Immature natural killer cell (primary cell): ENCODE measurements at regions not wholly inside any gene's neighbourhood (a gene's known extent, or its start where the extent isn't known, plus 50 kb on each side); places are given as distances from the start of the nearest gene placed in this dataset.
"Not testable (repeated sequence)": the region's sequence is repeated elsewhere in the genome, so short reads cannot be mapped to it uniquely, and the experiment has no call there.

Experiments
- DNase-seq, 3 donors: peaks; one replicate each; pipeline ENCODE4 v3.0.0; 2022; ENCODE audit warnings: mixed read lengths in 1 of 3
- H3K27ac Mint-ChIP-seq, 6 donors: one replicate each; pipeline ENCODE4 v1.8.0; 2020; ENCODE audit warnings: mixed read lengths in 6 of 6, mild to moderate bottlenecking in 5 of 6, inconsistent platforms in 4 of 6, moderate library complexity in 3 of 6
- H3K27me3 Mint-ChIP-seq, 3 donors: one replicate each; pipeline ENCODE4 v1.8.0; 2020 to 2021; ENCODE audit warnings: low read depth in 3 of 3, mild to moderate bottlenecking in 3 of 3, mixed read lengths in 3 of 3, moderate library complexity in 3 of 3, inconsistent platforms in 1 of 3
- H3K36me3 Mint-ChIP-seq, 3 donors: one replicate each; pipeline ENCODE4 v1.8.0; 2020; ENCODE audit warnings: mixed read lengths in 3 of 3, inconsistent platforms in 2 of 3, mild to moderate bottlenecking in 2 of 3
- H3K4me1 Mint-ChIP-seq, 2 donors: one replicate each; pipeline ENCODE4 v1.8.0; 2020; ENCODE audit warnings: inconsistent platforms in 2 of 2, mild to moderate bottlenecking in 2 of 2, mixed read lengths in 2 of 2, moderate library complexity in 1 of 2
- H3K4me3 Mint-ChIP-seq, 5 donors: one replicate each; pipeline ENCODE4 v1.8.0; 2020; ENCODE audit warnings: mild to moderate bottlenecking in 5 of 5, mixed read lengths in 5 of 5, inconsistent platforms in 3 of 5, moderate library complexity in 3 of 5
- H3K9me3 Mint-ChIP-seq, 6 donors: one replicate each; pipeline ENCODE4 v1.8.0; 2020; ENCODE audit warnings: mild to moderate bottlenecking in 6 of 6, mixed read lengths in 6 of 6, inconsistent platforms in 4 of 6, moderate library complexity in 3 of 6

DNA sequence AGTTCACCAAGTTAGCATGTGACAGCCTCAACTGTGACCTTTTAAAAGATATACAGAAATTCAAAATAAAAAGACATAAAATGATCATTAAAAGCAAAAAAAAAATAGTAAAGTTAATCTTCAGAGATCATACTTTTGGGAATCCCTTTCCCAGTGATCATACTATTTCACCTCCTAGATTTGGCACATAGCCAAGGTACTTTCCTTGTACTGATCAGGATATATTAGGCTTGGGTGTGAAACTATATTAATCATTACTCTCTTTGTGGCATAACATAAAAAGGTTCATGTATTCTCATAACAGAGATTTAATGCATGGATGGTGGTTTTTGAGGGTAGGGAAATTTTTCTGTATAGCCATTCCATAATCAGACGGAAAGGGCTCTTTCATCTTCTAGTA, 109.6 kb upstream of the ZWINT start:
- no peaks in the 10 kb centered on the region for H3K36me3 Mint-ChIP-seq
- H3K9me3 Mint-ChIP-seq = peaks cover 9 to 32% (median 13%) of the 10 kb centered on the region in 6 donors
- H3K27me3 Mint-ChIP-seq = peaks cover 0 to 1% (median 0%) of the 10 kb centered on the region in 3 donors
- no peak for DNase-seq
- no peak overlapping the region for H3K27ac Mint-ChIP-seq
- H3K4me3 Mint-ChIP-seq = no peak overlapping the region
- H3K4me1 Mint-ChIP-seq = no peaks in the 10 kb centered on the region

DNA sequence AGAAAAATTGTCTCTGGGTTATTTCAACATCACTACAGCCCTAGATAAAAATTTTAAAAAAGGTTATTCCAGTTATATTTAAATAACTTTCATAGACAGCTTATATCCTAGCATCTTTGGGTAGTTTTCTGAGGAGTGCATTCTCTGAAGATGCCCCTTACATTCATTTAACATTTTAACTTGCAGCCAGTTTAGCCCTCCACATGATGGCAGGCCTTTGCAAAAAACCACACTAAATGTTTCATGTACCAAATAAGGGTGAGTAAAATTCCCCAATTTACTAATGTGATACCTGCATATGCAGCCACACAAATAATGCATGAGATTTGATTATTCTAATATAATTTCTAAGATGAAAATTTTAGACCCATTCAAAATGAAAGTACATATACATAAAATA, 108.4 kb upstream of the ZWINT start:
- H3K27me3 Mint-ChIP-seq = peaks cover 0 to 2% (median 1%) of the 10 kb centered on the region in 3 donors

GRCh38 chr10:56466005-56466404, 104.9 kb upstream of the ZWINT start:
- Mint-ChIP-seq H3K9me3 (peaks cover 3 to 27% (median 14%) of the 10 kb centered on the region in 6 donors), H3K27me3 (peaks cover 0 to 2% (median 1%) of the 10 kb centered on the region in 3 donors), H3K4me3 (no peak overlapping the region), H3K36me3 (no peaks in the 10 kb centered on the region), H3K27ac (no peak overlapping the region), H3K4me1 (no peaks in the 10 kb centered on the region)
- DNase-seq = no peak

More for the DNA sequence above, 108.4 kb upstream of the ZWINT start:
- no peaks in the 10 kb centered on the region for H3K36me3 Mint-ChIP-seq
- peaks cover 9 to 37% (median 15%) of the 10 kb centered on the region in 6 donors for H3K9me3 Mint-ChIP-seq
- no peak overlapping the region for H3K4me3 Mint-ChIP-seq
- H3K4me1 Mint-ChIP-seq = no peaks in the 10 kb centered on the region
- no peak overlapping the region for H3K27ac Mint-ChIP-seq
- DNase-seq = no peak

GRCh38 chr10:56449770-56450169, 88.7 kb upstream of the ZWINT start:
- Mint-ChIP-seq H3K27me3 (no peaks in the 10 kb centered on the region), H3K9me3 (peaks cover 6 to 29% (median 14%) of the 10 kb centered on the region in 6 donors), H3K36me3 (no peaks in the 10 kb centered on the region), H3K4me3 (no peak overlapping the region), H3K4me1 (no peaks in the 10 kb centered on the region), H3K27ac (no peak overlapping the region)
- DNase-seq = no peak

GRCh38 chr10:56447613-56448012, 86.6 kb upstream of the ZWINT start:
- not testable (repeated sequence) for H3K4me3 Mint-ChIP-seq, H3K36me3 Mint-ChIP-seq, H3K27me3 Mint-ChIP-seq, H3K4me1 Mint-ChIP-seq, DNase-seq, H3K27ac Mint-ChIP-seq
- H3K9me3 Mint-ChIP-seq = peaks cover 6 to 29% (median 14%) of the 10 kb centered on the region in 6 donors

DNA sequence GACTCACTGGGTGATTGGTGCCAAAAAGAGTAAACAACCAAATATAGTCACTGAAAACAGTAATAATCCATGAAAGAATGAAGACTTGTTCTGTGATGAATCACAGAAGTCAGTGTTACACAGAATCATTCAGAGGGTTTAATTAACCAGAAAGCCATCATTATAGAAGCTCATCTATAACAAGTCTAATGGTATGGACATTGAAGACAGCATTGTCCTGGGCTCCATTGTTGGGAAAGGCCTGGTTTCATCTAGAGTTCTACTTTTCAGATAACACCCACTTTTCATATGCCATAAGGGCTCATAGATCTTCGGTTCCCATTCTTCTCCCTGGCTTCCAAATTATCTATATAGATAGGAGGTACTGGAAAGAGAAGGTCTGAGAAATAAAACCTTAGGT, 80.3 kb upstream of the ZWINT start:
- not testable (repeated sequence) for H3K36me3 Mint-ChIP-seq, H3K4me1 Mint-ChIP-seq, H3K27me3 Mint-ChIP-seq, H3K4me3 Mint-ChIP-seq, H3K27ac Mint-ChIP-seq, DNase-seq
- H3K9me3 Mint-ChIP-seq = peaks cover 4 to 12% (median 7%) of the 10 kb centered on the region in 6 donors
